NCI-H2029 (cell line): ENCODE measurements at regions not wholly inside any gene's neighbourhood (a gene's known extent, or its start where the extent isn't known, plus 50 kb on each side); places are given as distances from the start of the nearest gene placed in this dataset.

Experiments
- DNase-seq: peaks from one replicate; lab custom pipeline; 2025; lab: John Stamatoyannopoulos, UW

- no peak for DNase-seq
These were observed 49.7 kb downstream of the GLI2 start for GRCh38 chr2:120785228-120785966.

GRCh38 chr2:120786038-120786960 lies 50.6 kb downstream of the GLI2 start:
- DNase-seq, result no peak

- DNase-seq, result no peak
These were observed 51.6 kb downstream of the GLI2 start for GRCh38 chr2:120787111-120787821.

GRCh38 chr2:120787822-120788700 lies 52.4 kb downstream of the GLI2 start:
- DNase-seq, result no peak

GRCh38 chr2:120791243-120791961 lies 55.7 kb downstream of the GLI2 start:
- DNase-seq, result no peak

- DNase-seq, result no peak
These were observed 56.3 kb downstream of the GLI2 start for GRCh38 chr2:120791962-120792297.

- DNase-seq, result no peak
These were observed 58.2 kb downstream of the GLI2 start for GRCh38 chr2:120793682-120794403.

- DNase-seq, result no peak
These were observed 59.0 kb downstream of the GLI2 start for GRCh38 chr2:120794716-120795115.

GRCh38 chr2:120796094-120796493 lies 60.4 kb downstream of the GLI2 start:
- DNase-seq, result no peak

- DNase-seq, result no peak
These were observed 62.0 kb downstream of the GLI2 start for GRCh38 chr2:120797421-120798221.

- no peak for DNase-seq
These were observed 63.0 kb downstream of the GLI2 start for GRCh38 chr2:120798567-120799247.

GRCh38 chr2:120802158-120802557 lies 66.5 kb downstream of the GLI2 start:
- no peak for DNase-seq

- DNase-seq, result no peak
These were observed 67.3 kb downstream of the GLI2 start for GRCh38 chr2:120802867-120803484.

- DNase-seq, result no peak
These were observed 68.2 kb downstream of the GLI2 start for GRCh38 chr2:120803764-120804335.

- DNase-seq, result peak; percentile 0
These were observed 68.8 kb downstream of the GLI2 start for GRCh38 chr2:120804459-120804858.

GRCh38 chr2:120805011-120805410 lies 69.3 kb downstream of the GLI2 start:
- DNase-seq, result no peak

- no peak for DNase-seq
These were observed 69.9 kb downstream of the GLI2 start for GRCh38 chr2:120805602-120806001.

- DNase-seq, result no peak
These were observed 72.1 kb downstream of the GLI2 start for GRCh38 chr2:120807751-120808150.
